Left renal pelvis (tissue), 4 donors: ENCODE measurements at regions not wholly inside any gene's neighbourhood (a gene's known extent, or its start where the extent isn't known, plus 50 kb on each side); places are given as distances from the start of the nearest gene placed in this dataset.
"Not testable (repeated sequence)": the region's sequence is repeated elsewhere in the genome, so short reads cannot be mapped to it uniquely, and the experiment has no call there.

ENCODE experiments used
- DNase-seq, 4 donors: peaks; one replicate each; pipeline ENCODE4 v3.0.0-alpha.2; 2013; ENCODE audit warnings: low read depth in 4 of 4, low spot score in 3 of 4

GRCh38 chr20:17822039-17822438, 122.3 kb downstream of the BANF2 start:
- DNase-seq: peak; percentile 77 to 87 (median 81)

- not testable (repeated sequence) for DNase-seq
Measured at GRCh38 chr20:17821606-17822005, 121.8 kb downstream of the BANF2 start.

GRCh38 chr20:17819395-17820093, 119.8 kb downstream of the BANF2 start:
- no peak for DNase-seq

- DNase-seq: no peak
Measured at GRCh38 chr20:17818187-17818586, 118.4 kb downstream of the BANF2 start.

- no peak for DNase-seq
Measured at GRCh38 chr20:17816804-17817587, 117.2 kb downstream of the BANF2 start.

- DNase-seq: no peak
Measured at GRCh38 chr20:17811628-17811965, 111.8 kb downstream of the BANF2 start.

- DNase-seq: no peak
Measured at GRCh38 chr20:17810847-17811627, 111.3 kb downstream of the BANF2 start.

- DNase-seq: no peak
Measured at GRCh38 chr20:17810062-17810631, 110.4 kb downstream of the BANF2 start.

GRCh38 chr20:17809362-17810061, 109.7 kb downstream of the BANF2 start:
- no peak for DNase-seq

GRCh38 chr20:17808782-17809181, 109.0 kb downstream of the BANF2 start:
- DNase-seq: no peak

GRCh38 chr20:17808357-17808756, 108.6 kb downstream of the BANF2 start:
- DNase-seq: peak in 1 of 4 donors; percentile 41

GRCh38 chr20:17807651-17808050, 107.9 kb downstream of the BANF2 start:
- DNase-seq: no peak

GRCh38 chr20:17806739-17807441, 107.1 kb downstream of the BANF2 start:
- peak; percentile 73 to 77 (median 74) for DNase-seq

GRCh38 chr20:17806107-17806506, 106.3 kb downstream of the BANF2 start:
- DNase-seq: no peak

GRCh38 chr20:17803765-17804164, 104.0 kb downstream of the BANF2 start:
- no peak for DNase-seq

- no peak for DNase-seq
Measured at GRCh38 chr20:17799575-17800227, 99.9 kb downstream of the BANF2 start.

GRCh38 chr20:17798601-17799000, 98.8 kb downstream of the BANF2 start:
- DNase-seq: no peak

GRCh38 chr20:17797579-17797978, 97.8 kb downstream of the BANF2 start:
- DNase-seq: no peak

GRCh38 chr20:17797161-17797560, 97.4 kb downstream of the BANF2 start:
- DNase-seq: no peak
